NCI-H460 (cell line): ENCODE measurements at regions not wholly inside any gene's neighbourhood (a gene's known extent, or its start where the extent isn't known, plus 50 kb on each side); places are given as distances from the start of the nearest gene placed in this dataset.

ENCODE experiments used
- DNase-seq: peaks from one replicate; pipeline ENCODE4 v3.0.0-alpha.2; 2016; ENCODE audit warnings: low read depth; ENCODE audit errors: extremely low read depth

- no peak for DNase-seq
Measured at GRCh38 chr4:62130637-62131036, 930.5 kb downstream of the ADGRL3 start.

- DNase-seq: no peak
Measured at GRCh38 chr4:62130230-62130629, 930.1 kb downstream of the ADGRL3 start.
